D341Med (cell line): ENCODE measurements at regions not wholly inside any gene's neighbourhood (a gene's known extent, or its start where the extent isn't known, plus 50 kb on each side); places are given as distances from the start of the nearest gene placed in this dataset.

Experiments
- DNase-seq: peaks from one replicate; pipeline ENCODE4 v3.0.0; 2012; ENCODE audit warnings: low spot score

- no peak for DNase-seq
Observed at GRCh38 chr10:128375171-128375570, 248.9 kb upstream of the MKI67 start.

DNA sequence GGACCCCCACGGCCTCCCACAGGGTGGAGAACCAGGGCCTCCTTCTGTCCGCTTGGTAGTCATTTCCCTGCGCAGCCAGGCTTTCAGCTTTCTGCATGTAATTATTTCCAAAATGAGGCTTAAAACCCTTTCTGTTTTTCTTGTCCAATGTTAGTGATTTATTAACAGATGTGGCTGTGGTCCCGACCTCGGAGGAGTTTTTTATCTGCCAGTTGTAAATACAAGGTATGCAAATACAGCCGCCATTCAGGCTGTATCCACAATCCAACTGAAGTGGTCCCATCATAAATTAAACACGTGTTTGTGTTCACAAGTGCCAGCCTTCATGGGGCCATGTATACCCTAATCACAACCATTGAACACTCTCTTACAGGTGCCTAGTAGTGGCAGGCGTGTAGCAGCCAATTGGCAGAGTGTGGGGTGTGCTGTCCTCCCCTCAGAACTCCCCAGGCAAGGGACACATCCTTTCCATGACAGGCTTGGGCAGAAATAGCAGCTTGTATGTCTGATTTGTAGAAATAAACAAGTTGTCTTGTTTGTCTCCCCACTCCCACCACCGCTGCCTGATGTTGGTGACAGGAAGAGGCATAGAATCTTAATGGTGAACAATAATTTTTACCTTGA is 251.3 kb upstream of the MKI67 start:
- no peak for DNase-seq

- DNase-seq: no peak
Observed at GRCh38 chr10:128377988-128378387, 251.8 kb upstream of the MKI67 start.

GRCh38 chr10:128380946-128381345 is 254.7 kb upstream of the MKI67 start:
- no peak for DNase-seq

DNA sequence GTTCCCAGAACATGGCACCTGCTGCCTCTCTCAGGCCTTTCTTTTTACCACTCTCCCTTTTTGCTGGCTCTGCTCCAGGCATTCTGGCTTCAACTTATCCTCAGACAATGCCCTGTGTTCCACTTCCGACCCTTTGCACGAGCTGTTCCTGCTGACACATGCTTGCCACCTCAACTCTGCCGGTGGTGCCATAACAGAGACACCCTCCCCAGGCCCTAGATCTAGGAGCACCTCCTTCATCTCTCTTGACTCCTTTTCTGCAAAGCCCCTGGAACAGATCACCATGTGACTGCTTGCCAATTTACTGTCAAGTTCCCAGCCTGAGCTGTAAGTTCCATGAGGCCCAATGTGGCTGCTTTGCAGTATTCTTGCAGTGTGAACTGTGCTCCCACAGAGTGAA is 256.0 kb upstream of the MKI67 start:
- DNase-seq: no peak

GRCh38 chr10:128384831-128385230 is 258.6 kb upstream of the MKI67 start:
- no peak for DNase-seq

- DNase-seq: no peak
Observed at GRCh38 chr10:128386231-128386630, 260.0 kb upstream of the MKI67 start.

DNA sequence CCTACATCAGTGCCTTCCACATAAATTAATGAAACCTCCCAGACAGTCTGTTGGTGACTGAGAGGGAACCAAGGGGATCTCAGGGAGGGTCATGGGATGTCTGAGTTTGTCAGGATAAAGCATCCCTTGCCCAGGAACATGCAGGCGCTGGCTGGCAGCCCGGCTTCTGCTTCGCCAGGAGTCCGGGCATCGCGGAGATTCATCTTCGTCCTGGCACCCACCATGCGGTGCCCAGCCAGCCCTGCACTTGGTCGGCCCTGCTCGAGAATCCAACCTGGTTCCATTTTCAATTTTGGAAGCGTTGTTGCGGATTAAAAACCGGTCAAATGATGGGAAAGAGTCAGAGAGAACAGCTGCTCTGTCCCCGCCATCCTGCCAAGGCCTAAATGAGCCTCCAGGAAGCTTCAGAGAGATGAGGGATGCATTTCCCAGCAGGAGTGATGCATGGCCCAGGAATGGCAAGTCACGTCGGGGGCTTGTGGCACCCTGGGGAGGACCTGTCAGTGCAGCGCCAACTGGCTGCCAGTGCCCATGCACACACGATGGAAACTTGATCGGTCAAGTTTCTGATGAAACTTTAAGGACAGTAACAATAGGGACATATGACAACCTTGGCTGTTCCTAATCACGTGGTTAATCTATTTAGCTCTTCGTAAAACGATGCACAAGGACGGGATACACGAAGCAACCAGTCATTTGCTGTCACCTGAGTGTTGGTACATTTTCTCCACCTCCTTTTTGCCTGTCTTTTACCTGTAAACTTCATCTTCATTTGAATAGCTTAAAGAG is 260.8 kb upstream of the MKI67 start:
- DNase-seq: no peak

GRCh38 chr10:128390596-128390995 is 264.4 kb upstream of the MKI67 start:
- DNase-seq: no peak

- no peak for DNase-seq
Observed at GRCh38 chr10:128393546-128393945, 267.3 kb upstream of the MKI67 start.

GRCh38 chr10:128398118-128398517 is 271.9 kb upstream of the MKI67 start:
- no peak for DNase-seq

GRCh38 chr10:128398999-128399398 is 272.8 kb upstream of the MKI67 start:
- no peak for DNase-seq

- no peak for DNase-seq
Observed at GRCh38 chr10:128400564-128400963, 274.3 kb upstream of the MKI67 start.

DNA sequence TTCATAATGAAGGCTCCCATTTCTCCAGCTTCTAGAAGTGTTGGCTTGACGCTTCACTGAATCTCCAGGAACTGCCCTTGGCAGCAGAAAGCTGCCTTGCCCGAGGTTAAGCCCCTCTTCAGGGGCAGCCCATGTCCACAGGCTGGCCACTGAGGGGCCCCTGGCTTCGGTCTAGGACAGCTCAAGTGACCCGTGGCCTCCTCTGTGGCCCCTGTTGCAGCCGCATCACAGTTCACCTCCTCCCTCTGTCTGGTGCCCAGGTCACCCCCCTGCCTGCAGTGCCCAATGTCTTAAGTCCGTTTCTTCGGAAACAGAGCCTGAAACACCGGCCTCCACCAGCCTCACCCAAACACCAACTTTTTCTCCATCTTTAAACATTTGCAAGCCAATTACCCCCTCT is 279.2 kb upstream of the MKI67 start:
- no peak for DNase-seq

GRCh38 chr10:128411643-128412042 is 285.4 kb upstream of the MKI67 start:
- no peak for DNase-seq

DNA sequence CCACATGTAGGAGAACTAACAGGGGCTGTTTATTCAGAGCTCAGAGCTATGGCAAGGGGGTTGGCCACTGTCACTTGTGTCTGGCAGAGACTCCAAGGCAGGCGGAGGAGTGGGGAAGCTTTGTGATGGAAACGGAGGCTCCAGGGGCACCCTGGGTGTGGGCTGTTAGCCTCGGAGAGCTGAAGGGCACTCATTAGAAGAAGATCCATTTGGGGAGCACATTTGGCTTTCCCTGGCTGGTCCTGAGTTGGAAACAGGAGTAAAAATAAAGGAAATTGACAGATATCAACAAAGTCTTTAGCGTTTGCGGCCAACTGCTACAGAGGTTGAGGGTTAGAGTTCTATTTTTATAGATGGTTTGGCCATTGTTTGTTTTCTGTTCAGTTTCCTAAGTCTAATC is 288.3 kb upstream of the MKI67 start:
- DNase-seq: no peak

DNA sequence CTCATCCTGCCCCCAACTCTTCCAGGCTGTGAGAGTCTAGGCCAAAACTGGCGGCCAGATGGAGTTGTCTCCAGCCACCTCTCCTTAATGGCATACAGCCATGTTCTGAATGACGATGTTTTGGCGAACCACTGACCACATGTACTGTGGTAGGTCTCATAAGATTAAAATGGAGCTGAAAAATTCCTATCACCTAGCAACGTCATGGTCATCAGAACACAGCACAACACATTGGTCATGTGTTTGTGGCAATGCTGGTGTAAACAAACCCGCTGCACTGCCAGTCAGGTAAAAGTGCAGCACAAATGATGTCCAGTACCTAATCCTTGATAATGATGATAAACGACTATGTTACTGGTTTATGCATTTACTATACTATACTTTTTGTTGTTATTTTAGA is 290.0 kb upstream of the MKI67 start:
- DNase-seq: no peak

GRCh38 chr10:128417826-128418225 is 291.6 kb upstream of the MKI67 start:
- DNase-seq: no peak

- DNase-seq: no peak
Observed at GRCh38 chr10:128418819-128419218, 292.6 kb upstream of the MKI67 start.

DNA sequence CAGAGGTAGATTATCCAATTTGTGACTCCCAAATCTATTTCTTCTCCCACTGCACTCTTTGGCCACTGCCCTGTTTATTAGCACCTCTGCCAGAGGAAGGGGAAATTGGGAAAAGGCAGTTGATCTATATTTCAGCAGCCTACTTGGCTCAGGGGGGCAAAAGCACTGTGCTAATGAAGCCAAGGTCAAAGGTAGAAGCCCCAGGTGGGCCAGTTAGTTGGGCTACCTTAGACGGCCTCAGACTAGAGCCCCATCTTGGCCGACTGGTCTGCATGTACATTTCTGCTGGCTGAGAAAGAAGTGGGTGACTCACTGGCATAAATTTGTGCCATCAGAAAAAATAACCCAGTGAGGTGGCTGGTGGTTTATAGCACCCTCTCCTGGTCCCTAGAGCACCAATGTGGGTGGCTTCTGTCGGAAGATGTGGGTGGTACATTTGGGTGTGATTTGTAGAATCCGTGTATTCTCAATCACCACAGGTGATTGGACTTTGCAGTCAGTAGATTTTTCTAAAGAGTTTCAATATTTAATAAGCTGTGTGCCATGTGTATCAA is 293.3 kb upstream of the MKI67 start:
- no peak for DNase-seq

- DNase-seq: no peak
Observed at GRCh38 chr10:128420623-128421022, 294.4 kb upstream of the MKI67 start.

- DNase-seq: no peak
Observed at GRCh38 chr10:128421371-128422160, 295.3 kb upstream of the MKI67 start.

- DNase-seq: no peak
Observed at GRCh38 chr10:128422190-128422589, 296.0 kb upstream of the MKI67 start.
